Activated naive CD8-positive, alpha-beta T cell (primary cell): ENCODE measurements at regions not wholly inside any gene's neighbourhood (a gene's known extent, or its start where the extent isn't known, plus 50 kb on each side); places are given as distances from the start of the nearest gene placed in this dataset.
"Not testable (repeated sequence)": the region's sequence is repeated elsewhere in the genome, so short reads cannot be mapped to it uniquely, and the experiment has no call there.

Experiments used
- H3K27ac Mint-ChIP-seq: one replicate; pipeline ENCODE4 v1.8.0; 2021; ENCODE audit warnings: mixed read lengths
- H3K27me3 Mint-ChIP-seq: one replicate; pipeline ENCODE4 v1.8.0; 2021; ENCODE audit warnings: mixed read lengths
- H3K36me3 Mint-ChIP-seq: one replicate; pipeline ENCODE4 v1.8.0; 2021; ENCODE audit warnings: mixed read lengths
- H3K4me1 Mint-ChIP-seq: one replicate; pipeline ENCODE4 v1.8.0; 2021; ENCODE audit warnings: low read depth, mixed read lengths
- H3K4me3 Mint-ChIP-seq: one replicate; pipeline ENCODE4 v1.8.0; 2021; ENCODE audit warnings: mild to moderate bottlenecking, mixed read lengths
- H3K9me3 Mint-ChIP-seq: one replicate; pipeline ENCODE4 v1.8.0; 2021; ENCODE audit warnings: low read depth, mixed read lengths

DNA sequence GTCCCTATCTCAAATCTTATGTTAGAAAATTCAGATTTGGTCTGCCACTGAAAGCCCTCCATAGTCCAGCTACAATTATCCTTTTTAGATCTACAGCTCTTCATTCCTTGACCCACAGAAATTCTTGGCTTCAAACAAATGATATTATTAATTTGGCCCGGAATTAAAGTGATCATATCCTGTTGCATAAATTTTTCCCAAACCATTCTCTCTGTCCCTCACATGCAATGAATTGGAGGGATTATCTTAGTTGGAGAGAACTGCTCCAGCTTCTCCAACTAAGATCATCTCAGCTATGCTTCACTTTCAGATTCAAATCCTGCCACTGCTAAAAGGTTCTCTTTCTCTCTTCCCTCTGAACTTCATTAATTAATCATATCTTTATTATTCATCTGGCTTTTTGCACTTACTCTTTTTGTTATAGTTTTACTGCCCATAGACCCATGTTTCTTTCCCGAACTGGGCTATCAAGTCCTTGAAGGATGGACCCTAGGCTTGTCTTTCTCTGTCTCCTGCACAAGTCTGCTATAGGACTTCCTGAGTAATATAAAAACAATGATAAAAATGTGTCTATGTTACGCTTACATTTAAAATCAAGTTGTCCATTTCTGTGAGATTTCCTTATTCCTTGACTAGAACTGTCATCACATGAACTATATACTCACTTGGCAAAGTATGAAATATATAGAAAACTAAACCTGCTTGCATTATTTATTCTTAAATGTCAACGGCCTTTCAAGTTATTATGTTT lies 493.9 kb upstream of the MARCKS start:
- H3K4me3 Mint-ChIP-seq, result no peak overlapping the region
- H3K9me3 Mint-ChIP-seq, result no peaks in the 10 kb centered on the region
- H3K4me1 Mint-ChIP-seq, result no peaks in the 10 kb centered on the region
- H3K27ac Mint-ChIP-seq, result no peak overlapping the region
- H3K27me3 Mint-ChIP-seq, result no peaks in the 10 kb centered on the region
- H3K36me3 Mint-ChIP-seq, result no peaks in the 10 kb centered on the region

DNA sequence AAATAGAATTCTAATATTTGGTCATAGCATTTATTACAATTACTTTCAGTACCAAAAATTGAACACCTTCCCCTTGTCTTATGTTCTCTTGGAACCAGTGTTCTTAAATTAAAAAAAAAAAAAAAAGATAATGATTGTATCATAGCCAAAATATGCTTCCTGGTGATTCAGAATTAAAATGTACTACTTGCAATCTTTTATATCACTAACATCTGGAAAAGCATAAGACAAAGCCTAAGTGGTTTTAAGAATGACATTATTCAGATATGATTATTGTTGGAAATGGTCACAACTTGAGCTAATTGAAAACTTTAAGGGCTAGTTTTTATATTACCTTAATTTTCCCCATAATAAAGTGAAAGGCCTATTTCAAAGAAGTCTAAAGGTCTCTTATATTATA lies 493.3 kb upstream of the MARCKS start:
- Mint-ChIP-seq H3K4me3 (no peak overlapping the region), H3K36me3 (no peaks in the 10 kb centered on the region), H3K9me3 (no peaks in the 10 kb centered on the region), H3K27me3 (no peaks in the 10 kb centered on the region), H3K4me1 (no peaks in the 10 kb centered on the region), H3K27ac (no peak overlapping the region)

GRCh38 chr6:113364766-113365165 lies 492.4 kb upstream of the MARCKS start:
- Mint-ChIP-seq H3K4me1 (no peaks in the 10 kb centered on the region), H3K27me3 (no peaks in the 10 kb centered on the region), H3K9me3 (no peaks in the 10 kb centered on the region), H3K36me3 (no peaks in the 10 kb centered on the region), H3K27ac (no peak overlapping the region), H3K4me3 (no peak overlapping the region)

DNA sequence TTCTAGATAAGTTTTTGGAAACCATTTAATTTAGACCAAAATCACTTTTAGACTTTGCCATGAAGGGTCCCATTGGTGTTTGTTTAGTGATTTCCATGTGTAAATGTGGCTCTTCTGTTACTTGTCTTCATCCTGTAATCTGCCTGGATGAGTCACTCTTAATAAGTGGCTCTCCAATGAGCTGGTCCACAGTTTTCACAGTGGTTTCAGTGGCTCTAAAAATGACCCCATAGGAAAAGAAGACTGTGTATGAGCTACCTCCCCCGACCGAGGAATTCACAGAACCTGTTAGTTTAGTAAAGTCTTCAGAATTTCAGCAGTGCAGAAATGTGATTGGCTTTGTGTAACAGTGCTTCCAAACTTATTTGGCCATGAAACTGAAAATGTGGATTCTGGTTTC lies 492.0 kb upstream of the MARCKS start:
- Mint-ChIP-seq H3K27ac (no peak overlapping the region), H3K36me3 (no peaks in the 10 kb centered on the region), H3K9me3 (no peaks in the 10 kb centered on the region), H3K4me1 (no peaks in the 10 kb centered on the region), H3K27me3 (no peaks in the 10 kb centered on the region), H3K4me3 (no peak overlapping the region)

DNA sequence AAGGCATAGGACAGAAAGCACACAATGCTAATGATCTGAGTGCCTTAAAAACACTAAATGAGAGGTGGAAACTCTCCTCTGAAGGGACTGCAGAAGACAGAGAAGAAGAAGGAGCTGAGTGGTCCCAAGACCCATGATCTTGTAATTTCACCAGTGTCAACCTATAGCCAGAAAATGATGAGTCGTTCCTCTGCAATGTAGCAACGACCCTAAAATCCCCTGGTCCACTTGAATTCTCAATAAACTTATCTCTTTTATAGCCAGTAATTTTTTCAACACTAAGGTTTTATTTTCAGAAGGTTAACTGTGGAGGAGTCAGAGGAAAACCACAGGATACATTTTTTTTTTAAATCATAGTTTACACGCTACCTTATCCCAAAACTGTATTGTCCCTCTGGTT lies 490.6 kb upstream of the MARCKS start:
- no peak overlapping the region for H3K4me3 Mint-ChIP-seq
- no peaks in the 10 kb centered on the region for H3K36me3 Mint-ChIP-seq
- H3K27me3 Mint-ChIP-seq, result no peaks in the 10 kb centered on the region
- no peak overlapping the region for H3K27ac Mint-ChIP-seq
- no peaks in the 10 kb centered on the region for H3K9me3 Mint-ChIP-seq
- no peaks in the 10 kb centered on the region for H3K4me1 Mint-ChIP-seq

DNA sequence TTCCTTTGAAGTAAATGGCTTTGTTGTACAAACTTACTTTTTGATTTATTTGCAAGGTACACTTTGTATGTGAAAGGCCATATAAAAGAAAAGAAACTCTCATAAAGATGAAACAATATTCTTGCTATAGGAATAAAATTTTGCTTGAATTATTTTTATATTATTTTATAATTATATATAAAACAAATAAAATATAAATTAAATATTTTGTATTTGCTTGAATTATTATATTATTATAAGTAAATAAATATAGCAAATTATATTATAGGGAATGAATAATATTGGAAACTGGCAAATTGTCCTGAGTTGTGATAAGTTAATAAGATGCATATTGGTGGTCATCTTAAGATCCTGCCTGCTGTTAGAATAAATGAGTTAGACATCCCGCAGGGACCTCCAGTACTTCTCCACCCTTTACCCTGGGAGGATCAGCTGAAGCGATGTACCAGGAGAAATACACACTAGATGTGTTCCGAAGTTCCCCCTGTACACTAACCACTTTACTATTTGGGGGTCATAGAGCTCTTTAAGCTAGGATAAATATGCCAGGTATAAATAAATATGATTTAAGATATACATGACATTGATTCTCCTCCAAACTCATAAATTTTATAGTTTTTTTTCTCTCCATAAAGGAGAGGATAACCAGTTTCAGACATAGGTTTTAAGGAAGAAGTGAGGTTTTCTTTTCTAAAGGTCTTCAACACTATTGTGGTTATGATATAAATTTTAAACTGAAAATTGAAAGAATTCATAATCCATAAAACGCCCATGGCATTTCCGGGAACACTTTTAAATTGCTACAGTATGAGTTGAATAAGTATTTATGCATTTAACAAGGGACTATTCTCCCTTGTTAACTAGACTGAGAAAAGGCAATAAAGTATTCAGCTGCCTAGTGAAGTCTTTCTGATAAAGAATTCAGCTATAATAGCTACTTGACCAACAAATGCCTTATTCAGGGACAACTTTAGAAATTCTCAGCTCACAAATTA lies 486.3 kb upstream of the MARCKS start:
- H3K27me3 Mint-ChIP-seq, result no peaks in the 10 kb centered on the region
- H3K27ac Mint-ChIP-seq, result no peak overlapping the region
- H3K36me3 Mint-ChIP-seq, result no peaks in the 10 kb centered on the region
- no peak overlapping the region for H3K4me3 Mint-ChIP-seq
- H3K9me3 Mint-ChIP-seq, result no peaks in the 10 kb centered on the region
- no peaks in the 10 kb centered on the region for H3K4me1 Mint-ChIP-seq

- not testable (repeated sequence) for H3K4me1 Mint-ChIP-seq, H3K9me3 Mint-ChIP-seq, H3K27me3 Mint-ChIP-seq, H3K27ac Mint-ChIP-seq, H3K36me3 Mint-ChIP-seq, H3K4me3 Mint-ChIP-seq
Measured at GRCh38 chr6:113375466-113375865, 481.7 kb upstream of the MARCKS start.

DNA sequence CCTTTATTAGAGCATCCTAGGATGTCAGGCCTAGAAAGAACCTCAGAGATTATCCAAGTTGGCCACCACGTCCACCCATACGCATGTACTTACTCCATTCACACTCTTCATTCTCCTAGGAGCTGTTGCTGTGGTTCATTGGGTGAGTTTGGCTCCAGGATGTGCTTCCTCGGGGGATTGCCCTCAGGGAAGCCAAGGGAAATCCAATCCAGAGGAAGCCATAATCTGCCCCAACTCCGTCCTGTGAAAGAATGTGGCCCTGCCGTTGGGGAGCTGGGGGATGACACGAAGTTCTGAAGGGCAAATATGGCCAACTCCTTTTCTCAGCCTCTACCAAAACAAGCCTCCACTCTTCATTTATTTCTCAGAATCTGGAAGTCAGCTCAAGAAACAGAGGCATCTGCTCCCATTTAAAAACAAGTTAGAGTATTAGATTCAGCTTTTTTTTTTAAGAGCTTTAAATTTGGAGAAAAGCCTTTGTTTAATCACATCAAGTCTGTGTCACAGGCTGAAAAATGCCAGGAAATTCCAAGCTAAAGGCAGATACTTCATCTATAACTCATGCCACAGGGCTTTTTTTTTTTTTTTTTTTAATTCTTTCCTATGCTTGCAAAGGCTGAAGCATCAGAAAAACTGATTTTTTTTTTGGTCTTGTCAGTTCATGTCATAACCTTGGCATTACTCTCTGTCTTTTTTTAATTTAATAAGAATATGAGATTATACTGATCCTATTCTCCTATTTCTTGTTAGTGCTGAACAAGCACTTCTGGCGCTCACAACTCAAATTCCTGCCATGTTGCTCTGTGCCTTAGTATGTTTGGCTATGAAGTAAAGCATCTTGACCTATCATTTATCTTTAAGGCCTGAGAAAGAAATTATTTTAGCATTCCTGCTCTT lies 480.9 kb upstream of the MARCKS start:
- H3K36me3 Mint-ChIP-seq, result no peaks in the 10 kb centered on the region
- no peak overlapping the region for H3K4me3 Mint-ChIP-seq
- H3K27ac Mint-ChIP-seq, result no peak overlapping the region

DNA sequence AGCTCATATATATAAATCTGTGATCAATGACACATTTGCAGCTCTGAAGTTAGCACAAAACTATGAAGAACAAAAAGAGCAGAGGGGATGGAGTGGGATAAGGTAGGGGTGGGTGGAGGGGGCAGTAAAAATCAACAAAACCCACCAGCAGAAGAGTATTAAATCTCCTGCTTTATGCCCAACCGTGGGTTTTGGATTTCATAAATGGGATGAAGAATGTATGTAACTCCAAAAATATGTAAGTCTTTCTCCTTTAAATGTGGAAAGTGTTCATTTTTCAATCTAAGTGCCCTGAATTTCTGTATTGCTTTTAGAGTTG lies 480.3 kb upstream of the MARCKS start:
- no peaks in the 10 kb centered on the region for H3K4me1 Mint-ChIP-seq
- H3K4me3 Mint-ChIP-seq, result no peak overlapping the region
- peaks cover 4% of the 10 kb centered on the region for H3K9me3 Mint-ChIP-seq
- no peaks in the 10 kb centered on the region for H3K27me3 Mint-ChIP-seq
- H3K36me3 Mint-ChIP-seq, result no peaks in the 10 kb centered on the region
- H3K27ac Mint-ChIP-seq, result no peak overlapping the region

More for the DNA sequence above, 480.9 kb upstream of the MARCKS start:
- H3K27me3 Mint-ChIP-seq, result no peaks in the 10 kb centered on the region
- H3K9me3 Mint-ChIP-seq, result peaks cover 4% of the 10 kb centered on the region
- H3K4me1 Mint-ChIP-seq, result no peaks in the 10 kb centered on the region

GRCh38 chr6:113377362-113377942 lies 479.7 kb upstream of the MARCKS start:
- Mint-ChIP-seq H3K9me3 (peaks cover 4% of the 10 kb centered on the region), H3K36me3 (no peaks in the 10 kb centered on the region), H3K27ac (no peak overlapping the region), H3K4me3 (no peak overlapping the region), H3K4me1 (no peaks in the 10 kb centered on the region), H3K27me3 (no peaks in the 10 kb centered on the region)

GRCh38 chr6:113380591-113380990 lies 476.6 kb upstream of the MARCKS start:
- H3K9me3 Mint-ChIP-seq, result peaks cover 4% of the 10 kb centered on the region
- H3K4me1 Mint-ChIP-seq, result no peaks in the 10 kb centered on the region
- no peaks in the 10 kb centered on the region for H3K36me3 Mint-ChIP-seq
- H3K4me3 Mint-ChIP-seq, result no peak overlapping the region
- no peak overlapping the region for H3K27ac Mint-ChIP-seq
- no peaks in the 10 kb centered on the region for H3K27me3 Mint-ChIP-seq

DNA sequence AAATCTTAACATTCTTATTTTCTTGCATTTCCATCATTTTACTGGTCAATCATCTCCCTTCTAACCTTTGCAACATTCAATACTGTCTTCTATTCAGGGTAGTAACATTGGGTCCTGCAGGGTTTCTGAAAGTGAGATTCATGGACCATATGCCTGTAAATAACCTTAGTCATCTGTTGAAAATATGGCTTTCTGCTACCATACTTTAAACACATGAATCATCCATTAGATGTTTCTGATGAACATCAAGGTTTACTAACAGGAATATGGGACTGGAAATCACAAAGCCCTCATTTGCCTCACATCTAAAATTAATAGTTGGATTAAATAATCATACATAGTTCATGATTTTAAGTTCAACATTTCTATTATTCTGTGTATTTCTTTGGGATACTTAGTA lies 475.9 kb upstream of the MARCKS start:
- Mint-ChIP-seq H3K9me3 (peaks cover 4% of the 10 kb centered on the region), H3K27ac (no peak overlapping the region), H3K27me3 (no peaks in the 10 kb centered on the region), H3K4me3 (no peak overlapping the region), H3K36me3 (no peaks in the 10 kb centered on the region), H3K4me1 (no peaks in the 10 kb centered on the region)

DNA sequence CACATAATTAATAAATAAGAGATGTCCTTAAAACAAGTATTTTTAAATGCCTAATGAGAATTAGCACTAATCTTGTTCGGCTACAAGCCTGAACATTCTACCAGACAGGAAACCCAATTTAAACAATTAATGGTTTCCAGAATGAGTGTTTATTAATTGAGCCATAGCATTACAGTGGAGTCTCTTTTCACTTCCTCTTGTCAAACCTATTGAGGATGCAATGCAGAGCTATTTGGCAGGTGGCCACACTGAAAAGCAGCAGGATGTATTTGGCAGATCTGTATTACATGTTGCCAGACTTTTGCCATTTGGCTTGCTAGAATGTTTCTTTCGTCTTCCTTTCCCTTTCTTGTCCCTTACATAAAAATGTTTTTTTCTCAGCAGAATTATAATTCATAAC lies 475.2 kb upstream of the MARCKS start:
- Mint-ChIP-seq H3K9me3 (peaks cover 4% of the 10 kb centered on the region), H3K27ac (no peak overlapping the region), H3K27me3 (no peaks in the 10 kb centered on the region), H3K4me3 (no peak overlapping the region), H3K4me1 (no peaks in the 10 kb centered on the region), H3K36me3 (no peaks in the 10 kb centered on the region)

GRCh38 chr6:113383701-113384100 lies 473.4 kb upstream of the MARCKS start:
- Mint-ChIP-seq H3K4me1 (no peaks in the 10 kb centered on the region), H3K27ac (no peak overlapping the region), H3K4me3 (no peak overlapping the region), H3K36me3 (no peaks in the 10 kb centered on the region), H3K27me3 (no peaks in the 10 kb centered on the region), H3K9me3 (peaks cover 4% of the 10 kb centered on the region)
